Endothelial cell of umbilical vein (primary cell): ENCODE measurements at regions not wholly inside any gene's neighbourhood (a gene's known extent, or its start where the extent isn't known, plus 50 kb on each side); places are given as distances from the start of the nearest gene placed in this dataset.

Source experiments
- BruUV-seq: library from RNA; stranded (reverse); fragments of 400-500 nt; replicated peaks from 2 replicates; lab custom pipeline; 2021; lab: Mats Ljungman, UMichigan
- CTCF ChIA-PET: fragments of 300-600, 350-600 bp; sonication (Branson Sonifier 250); formaldehyde crosslinking; loops from one replicate; lab custom pipeline; 2021; ENCODE audit warnings: antibody characterized with exemption, inconsistent platforms; lab: Charles Lee
- POLR2A ChIA-PET: fragments of 300-600, 350-600 bp; sonication (Branson Sonifier 250); formaldehyde crosslinking; loops from one replicate; lab custom pipeline; 2021; ENCODE audit warnings: antibody characterized with exemption, inconsistent platforms; lab: Charles Lee
- DNase-seq: peaks from one replicate; pipeline ENCODE4 v3.0.0-alpha.2; 2011; ENCODE audit warnings: low read depth, low spot score
- FAIRE-seq: peaks from 2 replicates; lab custom pipeline; 2011; peaks lifted over from hg19 to GRCh38; lab: Jason Lieb, UNC
- H2AFZ ChIP-seq: 2 replicates; pipeline ENCODE4 v1.6.0; 2012; ENCODE audit warnings: low read depth, low read length, control low read depth, inconsistent platforms
- H3K27ac ChIP-seq: 2 replicates; pipeline ENCODE4 v1.5.1; 2011; ENCODE audit warnings: low read depth, mild to moderate bottlenecking, control low read depth, low read length, moderate library complexity; ENCODE audit not compliant: insufficient read depth
- H3K27me3 ChIP-seq, 2 experiments: 2 replicates each; pipeline versions ENCODE4 v1.6.0 to v1.6.1; 2011; ENCODE audit warnings: low read length in 2 of 2, mixed read lengths in 1 of 2; ENCODE audit not compliant: control insufficient read depth in 2 of 2, insufficient read depth in 2 of 2
- H3K36me3 ChIP-seq, 2 experiments: 2 replicates in 1 of 2; 3 replicates in 1 of 2; pipeline ENCODE4 v1.5.1; 2011; ENCODE audit warnings: low read length in 2 of 2, mild to moderate bottlenecking in 1 of 2, moderate library complexity in 1 of 2; ENCODE audit not compliant: control insufficient read depth in 2 of 2, insufficient read depth in 2 of 2; ENCODE audit errors: extremely low read depth in 1 of 2
- H3K4me1 ChIP-seq: 3 replicates; pipeline ENCODE4 v1.5.1; 2011; ENCODE audit warnings: mild to moderate bottlenecking, low read length; ENCODE audit not compliant: control insufficient read depth, insufficient read depth; ENCODE audit errors: extremely low read depth
- H3K4me2 ChIP-seq: 2 replicates; pipeline ENCODE4 v1.6.1; 2011; ENCODE audit warnings: low read length, control low read depth, mixed read lengths; ENCODE audit not compliant: insufficient read depth
- H3K4me3 ChIP-seq, 3 experiments: fragments of 200-600 bp in 1 of 3; sonication (generic), shearing (Covaris generic) in 1 of 3; replicated peaks in 1 of 3; 2 replicates each; pipeline ENCODE4 v1.5.1; 2011 to 2016; ENCODE audit warnings: control low read depth in 3 of 3, low read length in 3 of 3, mild to moderate bottlenecking in 2 of 3, inconsistent platforms in 1 of 3, low read depth in 1 of 3, moderate library complexity in 1 of 3; ENCODE audit not compliant: insufficient read depth in 1 of 3
- H3K79me2 ChIP-seq: 2 replicates; pipeline ENCODE4 v1.6.0; 2012; ENCODE audit warnings: low read length, inconsistent platforms; ENCODE audit not compliant: control insufficient read depth, insufficient read depth
- H3K9ac ChIP-seq: replicated peaks from 2 replicates; pipeline ENCODE3; 2011; ENCODE audit warnings: low read length, control low read depth; ENCODE audit not compliant: insufficient read depth; ENCODE audit errors: extremely low read depth
- H3K9me1 ChIP-seq: replicated peaks from 3 replicates; pipeline ENCODE4 v1.6.0; 2011; ENCODE audit warnings: mild to moderate bottlenecking, low read length; ENCODE audit not compliant: control insufficient read depth, insufficient read depth; ENCODE audit errors: extremely low read depth
- H3K9me3 ChIP-seq: replicated peaks from 2 replicates; pipeline ENCODE4 v1.5.1; 2012; ENCODE audit warnings: low read length, inconsistent platforms; ENCODE audit not compliant: control insufficient read depth, insufficient read depth
- H4K20me1 ChIP-seq: replicated peaks from 2 replicates; pipeline ENCODE3; 2011; ENCODE audit warnings: mild to moderate bottlenecking, low read length; ENCODE audit not compliant: control insufficient read depth, insufficient read depth; ENCODE audit errors: extremely low read depth
- CTCF ChIP-seq, 2 donors: IDR thresholded peaks; 1 replicate in 1 of 2; 2 replicates in 1 of 2; pipeline ENCODE4 v1.5.1; 2011; ENCODE audit warnings: low read length in 2 of 2, mild to moderate bottlenecking in 2 of 2, moderate library complexity in 2 of 2, control low read depth in 1 of 2, inconsistent platforms in 1 of 2, low read depth in 1 of 2; ENCODE audit not compliant: insufficient read depth in 1 of 2; ENCODE audit errors: extremely low read depth in 1 of 2
- EZH2 ChIP-seq: IDR thresholded peaks from 2 replicates; pipeline ENCODE4 v1.6.1; 2012; ENCODE audit warnings: borderline replicate concordance, low read depth, mild to moderate bottlenecking, moderate library complexity, low read length, inconsistent platforms; ENCODE audit not compliant: severe bottlenecking
- FOS ChIP-seq: IDR thresholded peaks from 2 replicates; pipeline ENCODE4 v1.6.1; 2011; ENCODE audit warnings: mild to moderate bottlenecking, low read length, moderate library complexity, borderline replicate concordance; ENCODE audit not compliant: insufficient read depth
- GATA2 ChIP-seq: IDR thresholded peaks from 2 replicates; pipeline ENCODE4 v1.7.0; 2011; ENCODE audit warnings: low read depth, mild to moderate bottlenecking, moderate library complexity, mixed read lengths, low read length; ENCODE audit not compliant: insufficient read length, insufficient read depth
- JUN ChIP-seq: IDR thresholded peaks from 2 replicates; pipeline ENCODE4 v1.6.1; 2011; ENCODE audit warnings: borderline replicate concordance, low read depth; ENCODE audit not compliant: insufficient read length, insufficient read depth
- MAX ChIP-seq: IDR thresholded peaks from 2 replicates; pipeline ENCODE4 v1.6.1; 2011; ENCODE audit not compliant: insufficient read depth, insufficient read length
- MYC ChIP-seq: IDR thresholded peaks from one replicate; pipeline ENCODE4 v1.6.1; 2011; ENCODE audit warnings: mild to moderate bottlenecking, low read depth, low read length
- POLR2A ChIP-seq: IDR thresholded peaks from 2 replicates; pipeline ENCODE4 v1.6.1; 2012; ENCODE audit warnings: low read depth, mild to moderate bottlenecking, control low read depth, low read length
- POLR2AphosphoS5 ChIP-seq: IDR thresholded peaks from 2 replicates; pipeline ENCODE4 v1.6.1; 2012; ENCODE audit warnings: low read depth, mild to moderate bottlenecking, control low read depth, low read length, moderate library complexity; ENCODE audit not compliant: insufficient read depth
- dilution Hi-C: fragments of 300-500 bp; cut with MboI; formaldehyde crosslinking; loops from one replicate; pipeline ENCODE4 v1.15.0; 2019; ENCODE audit warnings: low sequenced_read_pairs; ENCODE audit not compliant: extremely low pct_ligation_motif_present
- intact Hi-C: fragments of 100-400 bp; cut with micrococcal nuclease; formaldehyde crosslinking; loops from one replicate; pipeline ENCODE4 v1.10.0; 2022

- Histone ChIP-seq H3K27ac (no peak overlapping the region), H3K4me2 (no peak overlapping the region), H3K9me3 (no peaks in the 10 kb centered on the region), H3K9me1 (no peaks in the 10 kb centered on the region), H3K9ac (no peak overlapping the region), H3K27me3 (no peaks in the 10 kb centered on the region), H2AFZ (no peak overlapping the region), H3K4me1 (no peaks in the 10 kb centered on the region), H3K4me3 (no peak overlapping the region), H3K79me2 (no peaks in the 10 kb centered on the region), H3K36me3 (no peaks in the 10 kb centered on the region), H4K20me1 (no peaks in the 10 kb centered on the region)
- no peak for DNase-seq
- TF ChIP-seq MYC (no peak), POLR2AphosphoS5 (no peak), CTCF (IDR thresholded peaks at IDR 0.05; ENCODE audit: extremely low read depth in 1 of 2, insufficient read depth in 1 of 2, low read depth in 1 of 2, low read length in 2 of 2) (no peak), GATA2 (no peak), POLR2A (no peak), FOS (no peak), MAX (no peak), EZH2 (no peak), JUN (no peak)
- dilution Hi-C loops, result no loop called here
- ChIA-PET CTCF (no interaction called here), POLR2A (no interaction called here)
- intact Hi-C loops, result no loop called here
- no TSS peak for BruUV-seq
- no peak for FAIRE-seq
Measured at GRCh38 chr2:106954304-106954703, 68.3 kb upstream of the ST6GAL2 start.
